Heart left ventricle (tissue), 16 donors: ENCODE measurements at regions not wholly inside any gene's neighbourhood (a gene's known extent, or its start where the extent isn't known, plus 50 kb on each side); places are given as distances from the start of the nearest gene placed in this dataset.

Experiments used
- ATAC-seq, 4 donors: fragments of 200-7000 bp; cut with Tn5 transposase; one replicate each; pipeline ENCODE4 v1.9.1; 2020 to 2022; ENCODE audit warnings: moderate library complexity in 4 of 4, mild to moderate bottlenecking in 3 of 4, moderate number of reproducible peaks in 1 of 4
- DNase-seq, 5 donors: peaks; one replicate each; pipeline ENCODE4 v3.0.0-alpha.2; 2020
- H3K27ac ChIP-seq, 12 donors: fragments of 200-600 bp; sonication (generic) in 4 of 12; one replicate each; pipeline versions ENCODE4 v1.5.0 to v1.8.0; 2016 to 2022; ENCODE audit warnings: mild to moderate bottlenecking in 2 of 12
- H3K27me3 ChIP-seq, 9 donors: fragments of 200-600 bp; sonication (generic) in 2 of 9; one replicate each; pipeline versions ENCODE4 v1.5.1 to v1.8.0; 2016 to 2022; ENCODE audit warnings: mild to moderate bottlenecking in 3 of 9
- H3K36me3 ChIP-seq, 9 donors: fragments of 200-600 bp; sonication (generic) in 2 of 9; one replicate each; pipeline versions ENCODE4 v1.5.0 to v1.8.0; 2018 to 2022; ENCODE audit warnings: mild to moderate bottlenecking in 2 of 9
- H3K4me1 ChIP-seq, 12 donors: fragments of 200-600 bp; sonication (generic) in 4 of 12; one replicate each; pipeline versions ENCODE4 v1.5.0 to v1.8.0; 2016 to 2022; ENCODE audit warnings: mild to moderate bottlenecking in 3 of 12
- H3K4me3 ChIP-seq, 12 donors: fragments of 200-600 bp; sonication (generic) in 4 of 12; one replicate each; pipeline versions ENCODE4 v1.5.0 to v1.8.0; 2017 to 2022; ENCODE audit warnings: mild to moderate bottlenecking in 9 of 12, moderate library complexity in 4 of 12
- H3K9me3 ChIP-seq, 12 donors: fragments of 200-600 bp; sonication (generic) in 4 of 12; one replicate each; pipeline versions ENCODE4 v1.5.0 to v1.8.0; 2016 to 2022; ENCODE audit warnings: mild to moderate bottlenecking in 1 of 12
- CTCF ChIP-seq, 12 donors: fragments of 200-600 bp; sonication (generic) in 4 of 12; IDR thresholded peaks; one replicate each; pipeline versions ENCODE4 v1.5.0 to v1.8.0; 2018 to 2022; ENCODE audit warnings: antibody characterized with exemption in 12 of 12, mild to moderate bottlenecking in 5 of 12
- POLR2A ChIP-seq, 2 donors: fragments of 450-650 bp; IDR thresholded peaks; one replicate each; pipeline ENCODE4 v1.6.1; 2017; ENCODE audit warnings: antibody characterized with exemption in 2 of 2, mild to moderate bottlenecking in 2 of 2, moderate library complexity in 2 of 2
- WGBS, 4 donors: extraction: QIAGEN DNeasy Blood & Tissue Kit in 2 of 4; methylation state at CpG; one replicate each; pipeline versions ENCODE4 v1.1.5 to v1.1.7; 2013 to 2018; 5-methylcytosine and 5-hydroxymethylcytosine counted together
- intact Hi-C, 10 donors: fragments of 100-400 bp; cut with DNase I; formaldehyde crosslinking; loops; one replicate each; pipeline versions ENCODE4 v1.11.1 to v1.14.2; 2022
- donor health status: ischemic (EF 13 %, LVEDD 7.1; RV severe dilation, severe dysfunction).
- donor health status: healthy with polysubstance abuse.
- donor health status: DM: no; HTN: yes; CAD: no.
- donor health status: DM: no; HTN: no; CAD: no.
- donor health status: ischemic (EF 25% LVEDD 6.9; RV normal size, moderate dysfunction).
- donor health status: ischemic (EF 25% LVEDD 5.7; RV mildly dilated, moderate dysfunction).
- donor health status: healthy.
- donor health status: DM: yes; HTN: yes; CAD: no.
- donor health status: ischemic (EF 35%, LVEDD 5.7; RV mildly dilated, moderate dysfunction).
- donor health status: nonischemic (EF 11% LVEDD 7.7; RV severe dilation, severe dysfunction).
- donor health status: DM: yes; HTN: yes; CAD: no.
- donor health status: PGD.
- donor health status: ischemic (EF 29% LVEDD 5.4; RV normal size, mild dysfunction).
- donor health status: nonischemic (EF 23%, LVEDD 6.1; RV moderate dilation, normal function).

- ATAC-seq (no peak), DNase-seq (no peak)
- no peak overlapping the region for H3K27ac ChIP-seq
- no peaks in the 10 kb centered on the region for H3K4me1 ChIP-seq
- H3K4me3 ChIP-seq, result no peak overlapping the region
- no peak for TF ChIP-seq CTCF (IDR thresholded peaks at IDR 0.05)
- TF ChIP-seq POLR2A (IDR thresholded peaks at IDR 0.05), result no peak
- no peaks in the 10 kb centered on the region for H3K36me3 ChIP-seq
- H3K9me3 ChIP-seq, result no peaks in the 10 kb centered on the region
- WGBS, 4 donors, result 84 to 87% (median 85%) methylated on average over 13 of the region's 13 CpGs
- H3K27me3 ChIP-seq, result peaks cover 0 to 3% (median 0%) of the 10 kb centered on the region in 9 donors
- intact Hi-C loops, result no loop called here
Observed at GRCh38 chr16:82464187-82464586, 162.6 kb upstream of the CDH13 start.

GRCh38 chr16:82460766-82461165 is 166.0 kb upstream of the CDH13 start:
- TF ChIP-seq POLR2A (IDR thresholded peaks at IDR 0.05) (no peak), CTCF (IDR thresholded peaks at IDR 0.05) (no peak)
- no peak overlapping the region for H3K4me3 ChIP-seq
- H3K36me3 ChIP-seq, result no peaks in the 10 kb centered on the region
- H3K27me3 ChIP-seq, result peaks cover 0 to 3% (median 0%) of the 10 kb centered on the region in 9 donors
- intact Hi-C loops, result no loop called here
- 60 to 76% (median 72%) methylated on average over 3 of the region's 3 CpGs for WGBS, 4 donors
- H3K27ac ChIP-seq, result no peak overlapping the region
- no peaks in the 10 kb centered on the region for H3K9me3 ChIP-seq
- ATAC-seq, result no peak
- no peak for DNase-seq
- H3K4me1 ChIP-seq, result no peaks in the 10 kb centered on the region

GRCh38 chr16:82459580-82460256 is 167.1 kb upstream of the CDH13 start:
- ATAC-seq (no peak), DNase-seq (no peak)
- Histone ChIP-seq H3K9me3 (no peaks in the 10 kb centered on the region), H3K4me1 (no peaks in the 10 kb centered on the region), H3K36me3 (no peaks in the 10 kb centered on the region), H3K4me3 (no peak overlapping the region), H3K27ac (no peak overlapping the region), H3K27me3 (peaks cover 0 to 5% (median 0%) of the 10 kb centered on the region in 9 donors)
- 47 to 56% (median 54%) methylated on average over 11 of the region's 11 CpGs for WGBS, 4 donors
- TF ChIP-seq POLR2A (IDR thresholded peaks at IDR 0.05) (no peak), CTCF (IDR thresholded peaks at IDR 0.05) (no peak)
- intact Hi-C loops, result loop anchor here (5.0 to 10.0 kb wide), 6 partner anchors 92 to 197 kb away; no protein-coding TSS in a partner anchor

- H3K4me3 ChIP-seq, result no peak overlapping the region
- H3K27ac ChIP-seq, result no peak overlapping the region
- intact Hi-C loops, result loop anchor here (2.0 to 10.0 kb wide), 8 partner anchors 89 to 194 kb away; no protein-coding TSS in a partner anchor
- ATAC-seq (peak in 3 of 4 donors; percentile 63 to 81 (median 80)), DNase-seq (peak in 3 of 5 donors; percentile 10 to 42 (median 37))
- H3K36me3 ChIP-seq, result no peaks in the 10 kb centered on the region
- no peaks in the 10 kb centered on the region for H3K4me1 ChIP-seq
- 1 to 9% (median 4%) methylated on average over 4 of the region's 4 CpGs for WGBS, 4 donors
- peaks cover 0 to 5% (median 0%) of the 10 kb centered on the region in 9 donors for H3K27me3 ChIP-seq
- TF ChIP-seq CTCF (IDR thresholded peaks at IDR 0.05), result peak; percentile 44 to 78 (median 67)
- no peak for TF ChIP-seq POLR2A (IDR thresholded peaks at IDR 0.05)
- H3K9me3 ChIP-seq, result no peaks in the 10 kb centered on the region
Observed at GRCh38 chr16:82456683-82457082, 170.1 kb upstream of the CDH13 start.
